ENCODE measurements at regions not wholly inside any gene's neighbourhood (a gene's known extent, or its start where the extent isn't known, plus 50 kb on each side); places are given as distances from the start of the nearest gene placed in this dataset.

DNA sequence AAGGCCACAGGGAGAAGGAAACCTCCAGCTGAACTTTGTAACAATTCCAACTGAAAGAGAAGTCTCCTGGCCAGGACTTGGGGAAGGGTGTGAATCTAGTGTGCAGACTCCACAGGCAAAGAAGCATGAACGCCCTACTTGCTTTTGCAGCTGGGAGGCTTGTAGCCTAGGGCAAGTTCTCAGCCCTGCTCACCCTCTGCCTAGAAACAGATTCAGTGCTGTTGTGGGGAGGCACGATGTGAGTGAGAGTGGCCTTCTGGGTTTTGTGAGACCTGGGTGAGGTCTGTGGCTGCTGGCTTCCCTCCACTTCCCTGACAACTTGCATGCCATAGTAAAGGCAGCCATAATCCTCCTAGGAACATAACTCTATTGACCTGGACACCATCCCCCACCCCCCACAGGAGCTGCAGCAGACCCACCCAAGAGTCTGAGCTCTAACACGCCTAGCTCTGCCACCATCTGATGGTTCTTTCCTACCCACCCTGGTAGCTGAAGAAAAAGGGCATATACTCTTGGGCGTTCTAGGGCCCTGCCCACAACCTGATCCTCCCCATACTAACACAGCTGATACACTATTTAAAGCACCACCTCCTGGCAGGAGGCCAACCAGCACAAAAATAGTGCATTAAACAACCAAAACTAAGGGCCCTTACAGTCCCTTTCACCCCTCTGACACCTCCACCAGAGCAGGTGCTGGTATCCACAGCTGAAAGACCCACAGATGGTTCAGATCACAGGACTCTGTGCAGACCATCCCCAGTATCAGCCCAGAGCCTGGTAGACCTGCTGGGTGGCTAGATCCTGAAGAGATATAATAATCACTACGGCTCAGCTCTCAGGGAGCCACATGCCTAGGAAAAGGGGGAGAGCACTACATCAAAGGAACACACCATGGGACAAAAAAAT lies 426.5 kb downstream of the IGSF11 start:
- Histone ChIP-seq H4K20me1 (replicated peaks; ENCODE audit: control insufficient read depth, insufficient read depth, low read length) (no peaks in the 10 kb centered on the region), H3K4me3 (no peak overlapping the region), H3K36me3 (ENCODE audit: control insufficient read depth, insufficient read depth, low read length) (no peaks in the 10 kb centered on the region), H3K9me3 (replicated peaks; ENCODE audit: control insufficient read depth, insufficient read depth, low read depth, low read length) (no peaks in the 10 kb centered on the region), H3K4me2 (ENCODE audit: insufficient read depth, low read length) (no peak overlapping the region), H3K79me2 (ENCODE audit: control insufficient read depth, insufficient read depth, low read length) (no peaks in the 10 kb centered on the region), H3K27ac (ENCODE audit: extremely low read depth, low read depth, low read length) (no peak overlapping the region), H3K9ac (ENCODE audit: insufficient read depth in 1 of 2, low read depth in 2 of 2, low read length in 2 of 2) (no peak overlapping the region), H2AFZ (ENCODE audit: low read depth, low read length) (no peak overlapping the region), H3K9me1 (ENCODE audit: control insufficient read depth, insufficient read depth, low read length) (no peaks in the 10 kb centered on the region), H3K4me1 (replicated peaks in 1 of 2; ENCODE audit: control insufficient read depth in 2 of 2, insufficient read depth in 2 of 2, low read length in 2 of 2) (no peaks in the 10 kb centered on the region), H3K27me3 (ENCODE audit: control insufficient read depth in 2 of 2, insufficient read depth in 2 of 2, low read length in 2 of 2) (no peaks in the 10 kb centered on the region)
- POLR2A ChIA-PET, result interaction anchor here (0.6 kb wide), 1 partner anchor 12 kb away, joined by 3 read pairs; no protein-coding TSS in a partner anchor
- DNase-seq (ENCODE audit: extremely low read depth in 1 of 4, low spot score in 3 of 4), result no peak
- CTCF ChIA-PET (ENCODE audit: low intra/inter-chr PET ratio), result no interaction called here
- TF ChIP-seq TFAP4 (CRISPR knock-in tag; IDR thresholded peaks at IDR 0.05; ENCODE audit: borderline replicate concordance) (no peak), SRF (CRISPR knock-in tag; IDR thresholded peaks at IDR 0.05) (no peak), ZFP36 (IDR thresholded peaks at IDR 0.05; ENCODE audit: low read depth, low read length, partially characterized antibody) (peak; percentile 60)
- BruUV-seq (replicated peaks), result no TSS peak
- 9% methylated on average over 4 of the region's 5 CpGs for WGBS (ENCODE audit: insufficient coverage, low coverage, missing lambda C conversion rate)
- FAIRE-seq, result no peak
- intact Hi-C loops (cut with micrococcal nuclease) (no loop called here), in situ Hi-C loops (cut with MboI) (no loop called here)
- ATAC-seq, result no peak

Data from K562 (cell line).